ENCODE measurements at regions not wholly inside any gene's neighbourhood (a gene's known extent, or its start where the extent isn't known, plus 50 kb on each side); places are given as distances from the start of the nearest gene placed in this dataset.

DNA sequence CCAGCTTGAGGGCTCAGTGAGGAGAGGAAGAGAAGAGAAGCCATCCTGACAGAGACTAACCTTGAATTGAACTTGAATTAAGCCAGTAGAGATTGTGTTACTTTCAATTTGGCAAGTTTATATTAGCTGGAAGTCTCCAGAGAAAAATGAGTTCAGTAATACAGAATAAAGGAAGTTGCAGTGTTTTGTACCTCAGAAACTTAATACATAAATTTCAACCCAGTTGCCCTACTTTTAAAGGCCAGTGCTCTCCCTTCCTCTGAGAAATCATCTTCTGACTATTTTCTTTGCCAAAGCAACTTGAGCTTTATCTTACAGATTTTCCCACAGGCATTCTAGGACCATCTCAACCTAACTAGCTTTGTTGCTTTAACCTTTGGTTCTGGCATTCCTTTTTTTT lies 231.0 kb upstream of the GAS1 start (continued):
- TF ChIP-seq, protein P1, sequence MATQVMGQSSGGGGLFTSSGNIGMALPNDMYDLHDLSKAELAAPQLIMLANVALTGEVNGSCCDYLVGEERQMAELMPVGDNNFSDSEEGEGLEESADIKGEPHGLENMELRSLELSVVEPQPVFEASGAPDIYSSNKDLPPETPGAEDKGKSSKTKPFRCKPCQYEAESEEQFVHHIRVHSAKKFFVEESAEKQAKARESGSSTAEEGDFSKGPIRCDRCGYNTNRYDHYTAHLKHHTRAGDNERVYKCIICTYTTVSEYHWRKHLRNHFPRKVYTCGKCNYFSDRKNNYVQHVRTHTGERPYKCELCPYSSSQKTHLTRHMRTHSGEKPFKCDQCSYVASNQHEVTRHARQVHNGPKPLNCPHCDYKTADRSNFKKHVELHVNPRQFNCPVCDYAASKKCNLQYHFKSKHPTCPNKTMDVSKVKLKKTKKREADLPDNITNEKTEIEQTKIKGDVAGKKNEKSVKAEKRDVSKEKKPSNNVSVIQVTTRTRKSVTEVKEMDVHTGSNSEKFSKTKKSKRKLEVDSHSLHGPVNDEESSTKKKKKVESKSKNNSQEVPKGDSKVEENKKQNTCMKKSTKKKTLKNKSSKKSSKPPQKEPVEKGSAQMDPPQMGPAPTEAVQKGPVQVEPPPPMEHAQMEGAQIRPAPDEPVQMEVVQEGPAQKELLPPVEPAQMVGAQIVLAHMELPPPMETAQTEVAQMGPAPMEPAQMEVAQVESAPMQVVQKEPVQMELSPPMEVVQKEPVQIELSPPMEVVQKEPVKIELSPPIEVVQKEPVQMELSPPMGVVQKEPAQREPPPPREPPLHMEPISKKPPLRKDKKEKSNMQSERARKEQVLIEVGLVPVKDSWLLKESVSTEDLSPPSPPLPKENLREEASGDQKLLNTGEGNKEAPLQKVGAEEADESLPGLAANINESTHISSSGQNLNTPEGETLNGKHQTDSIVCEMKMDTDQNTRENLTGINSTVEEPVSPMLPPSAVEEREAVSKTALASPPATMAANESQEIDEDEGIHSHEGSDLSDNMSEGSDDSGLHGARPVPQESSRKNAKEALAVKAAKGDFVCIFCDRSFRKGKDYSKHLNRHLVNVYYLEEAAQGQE (IDR thresholded peaks at IDR 0.05; ENCODE audit: unreplicated experiment): no peak
- no peak for TF ChIP-seq EZH2phosphoT487 (IDR thresholded peaks at IDR 0.05; ENCODE audit: unreplicated experiment)
- no peak for TF ChIP-seq NANOG (IDR thresholded peaks at IDR 0.05; ENCODE audit: borderline replicate concordance)
- no peak for TF ChIP-seq EZH2 (IDR thresholded peaks at IDR 0.05; ENCODE audit: low read depth, unreplicated experiment)
- no peak for TF ChIP-seq ZNF114 (CRISPR knock-in tag; IDR thresholded peaks at IDR 0.05)
- TF ChIP-seq, protein P2, sequence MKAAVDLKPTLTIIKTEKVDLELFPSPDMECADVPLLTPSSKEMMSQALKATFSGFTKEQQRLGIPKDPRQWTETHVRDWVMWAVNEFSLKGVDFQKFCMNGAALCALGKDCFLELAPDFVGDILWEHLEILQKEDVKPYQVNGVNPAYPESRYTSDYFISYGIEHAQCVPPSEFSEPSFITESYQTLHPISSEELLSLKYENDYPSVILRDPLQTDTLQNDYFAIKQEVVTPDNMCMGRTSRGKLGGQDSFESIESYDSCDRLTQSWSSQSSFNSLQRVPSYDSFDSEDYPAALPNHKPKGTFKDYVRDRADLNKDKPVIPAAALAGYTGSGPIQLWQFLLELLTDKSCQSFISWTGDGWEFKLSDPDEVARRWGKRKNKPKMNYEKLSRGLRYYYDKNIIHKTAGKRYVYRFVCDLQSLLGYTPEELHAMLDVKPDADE (IDR thresholded peaks at IDR 0.05): no peak
- no peak for TF ChIP-seq CREB1 (CRISPR knock-in tag; IDR thresholded peaks at IDR 0.05; ENCODE audit: low read depth)
- no peak for TF ChIP-seq ZNF331 (CRISPR knock-in tag; IDR thresholded peaks at IDR 0.05; ENCODE audit: low read depth)

DNA sequence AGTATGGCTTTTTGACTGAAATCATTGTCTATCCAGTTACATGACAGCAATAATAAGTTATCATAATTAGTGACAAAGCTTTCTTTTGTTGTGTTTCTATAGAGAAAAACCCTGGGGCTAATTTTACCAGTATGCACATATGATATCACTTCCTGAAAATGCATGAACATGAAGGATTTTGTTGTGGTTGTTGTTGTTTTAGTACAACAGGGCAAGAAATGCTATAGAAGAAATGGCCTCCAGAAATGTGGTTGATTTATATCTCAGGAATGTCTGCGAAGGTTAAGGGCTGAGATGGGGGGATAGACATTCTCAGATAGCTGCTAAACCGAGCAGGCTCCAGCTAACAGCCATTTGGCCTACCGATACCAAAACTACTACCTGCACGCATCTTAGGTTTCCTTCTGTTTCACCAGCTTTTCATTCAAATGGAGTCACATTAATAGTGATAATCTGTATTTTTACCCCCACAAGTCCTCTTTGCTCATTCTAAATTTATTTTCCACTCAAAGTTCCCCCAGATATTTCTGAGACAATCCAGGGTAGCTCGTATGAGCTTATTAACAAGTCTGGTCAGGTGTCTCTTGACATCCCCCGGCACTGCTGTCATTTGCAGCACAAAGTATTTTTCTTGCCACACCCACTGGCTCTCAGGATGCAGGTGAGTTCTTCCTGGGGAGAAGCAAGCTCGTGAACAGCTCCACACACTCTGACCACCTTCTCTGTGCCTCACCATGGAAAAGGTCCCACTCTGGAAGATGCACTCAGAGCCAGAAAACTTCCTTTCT lies 232.4 kb upstream of the GAS1 start:
- no peaks in the 10 kb centered on the region for H4K20me1 ChIP-seq (replicated peaks; ENCODE audit: insufficient read depth)
- Mint-ChIP-seq H3K4me1 (peaks cover 9% of the 10 kb centered on the region; the same call in 2 of the 3 replicates), H3K36me3 (ENCODE audit: low read depth) (no peaks in the 10 kb centered on the region), H3K27ac (no peak overlapping the region), H3K4me3 (no peak overlapping the region), H3K27me3 (ENCODE audit: insufficient read depth, low read depth, poor library complexity) (peaks cover 4% of the 10 kb centered on the region), H3K9me3 (0 out of 3 replicates have a peak, but pooled peaks cover 4% of the 10 kb centered on the region)
- H3K4me1 ChIP-seq (ENCODE audit: insufficient read depth): no peaks in the 10 kb centered on the region
- DNase-seq (ENCODE audit: low spot score): no peak
- H2AFZ ChIP-seq: peak overlapping the region; percentile 44; the same call in 1 of the 2 replicates
- no peak overlapping the region for H3K27ac ChIP-seq (ENCODE audit: low read depth)
- H3F3A ChIP-seq (replicated peaks; ENCODE audit: low read depth): no peaks in the 10 kb centered on the region
- peaks cover 10% of the 10 kb centered on the region; the same call in 1 of the 2 replicates for H3K9me2 ChIP-seq (ENCODE audit: insufficient read depth)
- no peak overlapping the region for H3K4me3 ChIP-seq
- H3K79me2 ChIP-seq (replicated peaks; ENCODE audit: insufficient read depth): no peaks in the 10 kb centered on the region
- no peak for ATAC-seq
- H3K27me3 ChIP-seq (ENCODE audit: insufficient read depth): no peaks in the 10 kb centered on the region
- H3K36me3 ChIP-seq (ENCODE audit: insufficient read depth): no peaks in the 10 kb centered on the region
- H3K4me2 ChIP-seq: no peak overlapping the region
- TF ChIP-seq ZNF114 (CRISPR knock-in tag; IDR thresholded peaks at IDR 0.05) (no peak), EZH2 (IDR thresholded peaks at IDR 0.05; ENCODE audit: low read depth, unreplicated experiment) (no peak), POLR2AphosphoS5 (IDR thresholded peaks at IDR 0.05; ENCODE audit: low read depth) (no peak), STAT1 (IDR thresholded peaks at IDR 0.05; ENCODE audit: unreplicated experiment) (no peak), EZH2phosphoT487 (IDR thresholded peaks at IDR 0.05; ENCODE audit: unreplicated experiment) (no peak), JUNB (IDR thresholded peaks at IDR 0.05; ENCODE audit: unreplicated experiment) (no peak), ZNF331 (CRISPR knock-in tag; IDR thresholded peaks at IDR 0.05; ENCODE audit: low read depth) (no peak), CREB1 (CRISPR knock-in tag; IDR thresholded peaks at IDR 0.05; ENCODE audit: low read depth) (no peak), NANOG (IDR thresholded peaks at IDR 0.05; ENCODE audit: borderline replicate concordance) (no peak)
- TF ChIP-seq, protein P2 (IDR thresholded peaks at IDR 0.05): no peak
- TF ChIP-seq, protein P1 (IDR thresholded peaks at IDR 0.05; ENCODE audit: unreplicated experiment): no peak
